ENCODE measurements at regions not wholly inside any gene's neighbourhood (a gene's known extent, or its start where the extent isn't known, plus 50 kb on each side); places are given as distances from the start of the nearest gene placed in this dataset.

- Histone ChIP-seq H3K4me3 (no peak overlapping the region), H3K79me2 (ENCODE audit: insufficient read depth) (no peaks in the 10 kb centered on the region), H3K4me2 (ENCODE audit: unreplicated experiment) (no peak overlapping the region), H3K36me3 (ENCODE audit: low read depth) (no peaks in the 10 kb centered on the region), H3K9me2 (ENCODE audit: insufficient read depth) (no peaks in the 10 kb centered on the region), H3K27ac (no peak overlapping the region), H3K4me1 (ENCODE audit: insufficient read depth) (no peaks in the 10 kb centered on the region; the same call in 1 of the 2 replicates), H3K9me3 (ENCODE audit: low read depth) (no peaks in the 10 kb centered on the region), H2AFZ (no peak overlapping the region), H3K27me3 (replicated peaks; ENCODE audit: insufficient read depth) (no peaks in the 10 kb centered on the region), H3F3A (ENCODE audit: insufficient read depth) (no peaks in the 10 kb centered on the region), H3K9ac (no peak overlapping the region), H4K20me1 (ENCODE audit: insufficient read depth) (no peaks in the 10 kb centered on the region)
- TF ChIP-seq EZH2 (IDR thresholded peaks at IDR 0.05; ENCODE audit: insufficient read depth, poor library complexity, severe bottlenecking), result no peak
- TF ChIP-seq EZH2phosphoT487 (IDR thresholded peaks at IDR 0.05; ENCODE audit: insufficient read depth, low read depth), result no peak
- in situ Hi-C loops (cut with MboI), result no loop called here
- 13 to 35% methylated on average over 1 of the region's 1 CpG for WGBS, 2 experiments (ENCODE audit: low coverage in 1 of 2, low lambda C conversion rate in 2 of 2, missing lambda C conversion rate in 2 of 2)
- DNase-seq, result no peak
Measured at GRCh38 chr4:31078661-31079060, 358.5 kb downstream of the PCDH7 start.

GRCh38 chr4:31080887-31081286 lies 360.7 kb downstream of the PCDH7 start:
- TF ChIP-seq EZH2phosphoT487 (IDR thresholded peaks at IDR 0.05; ENCODE audit: insufficient read depth, low read depth), result no peak
- no peak for TF ChIP-seq EZH2 (IDR thresholded peaks at IDR 0.05; ENCODE audit: insufficient read depth, poor library complexity, severe bottlenecking)
- Histone ChIP-seq H4K20me1 (ENCODE audit: insufficient read depth) (no peaks in the 10 kb centered on the region), H3K36me3 (ENCODE audit: low read depth) (no peaks in the 10 kb centered on the region), H3K4me2 (ENCODE audit: unreplicated experiment) (peak overlapping the region; percentile 12), H2AFZ (no peak overlapping the region), H3K4me3 (no peak overlapping the region), H3K27me3 (replicated peaks; ENCODE audit: insufficient read depth) (no peaks in the 10 kb centered on the region), H3K9ac (no peak overlapping the region), H3K9me2 (ENCODE audit: insufficient read depth) (no peaks in the 10 kb centered on the region), H3K4me1 (ENCODE audit: insufficient read depth) (no peaks in the 10 kb centered on the region; the same call in 1 of the 2 replicates), H3F3A (ENCODE audit: insufficient read depth) (no peaks in the 10 kb centered on the region), H3K9me3 (ENCODE audit: low read depth) (no peaks in the 10 kb centered on the region), H3K27ac (no peak overlapping the region), H3K79me2 (ENCODE audit: insufficient read depth) (no peaks in the 10 kb centered on the region)
- no peak for DNase-seq
- 26 to 35% methylated on average over 3 of the region's 3 CpGs for WGBS, 2 experiments (ENCODE audit: low coverage in 1 of 2, low lambda C conversion rate in 2 of 2, missing lambda C conversion rate in 2 of 2)
- in situ Hi-C loops (cut with MboI), result no loop called here

- Histone ChIP-seq H3K27ac (no peak overlapping the region), H3K27me3 (replicated peaks; ENCODE audit: insufficient read depth) (no peaks in the 10 kb centered on the region), H3F3A (ENCODE audit: insufficient read depth) (no peaks in the 10 kb centered on the region), H4K20me1 (ENCODE audit: insufficient read depth) (no peaks in the 10 kb centered on the region), H3K9me2 (ENCODE audit: insufficient read depth) (no peaks in the 10 kb centered on the region), H2AFZ (no peak overlapping the region), H3K9me3 (ENCODE audit: low read depth) (no peaks in the 10 kb centered on the region), H3K4me2 (ENCODE audit: unreplicated experiment) (peak overlapping the region; percentile 12), H3K9ac (no peak overlapping the region), H3K36me3 (ENCODE audit: low read depth) (no peaks in the 10 kb centered on the region), H3K79me2 (ENCODE audit: insufficient read depth) (no peaks in the 10 kb centered on the region), H3K4me3 (no peak overlapping the region), H3K4me1 (ENCODE audit: insufficient read depth) (no peaks in the 10 kb centered on the region; the same call in 1 of the 2 replicates)
- in situ Hi-C loops (cut with MboI), result no loop called here
- peak; percentile 23 for DNase-seq
- TF ChIP-seq EZH2phosphoT487 (IDR thresholded peaks at IDR 0.05; ENCODE audit: insufficient read depth, low read depth), result no peak
- TF ChIP-seq EZH2 (IDR thresholded peaks at IDR 0.05; ENCODE audit: insufficient read depth, poor library complexity, severe bottlenecking), result no peak
Measured at GRCh38 chr4:31081366-31081765, 361.2 kb downstream of the PCDH7 start.

DNA sequence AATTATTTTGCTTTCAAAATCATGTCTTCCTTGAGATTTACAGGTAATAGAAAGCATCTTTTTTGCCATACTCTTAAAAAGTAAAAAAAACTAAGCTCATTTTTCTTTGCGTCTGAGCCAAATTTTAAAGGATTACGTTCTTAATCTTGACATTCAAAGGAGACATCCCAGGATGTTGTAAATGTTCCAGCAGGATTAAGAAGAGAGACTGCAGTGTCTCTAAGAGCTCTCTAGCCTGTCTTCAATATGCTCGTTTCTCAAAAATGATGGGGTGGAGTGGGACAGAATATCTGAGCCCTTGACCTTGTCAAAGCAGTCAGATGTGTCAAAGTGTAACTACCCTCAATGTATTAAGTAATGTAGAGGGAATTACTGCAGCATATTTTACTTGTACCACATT lies 363.3 kb downstream of the PCDH7 start:
- H3K9ac ChIP-seq, result no peak overlapping the region
- no peaks in the 10 kb centered on the region; the same call in 1 of the 2 replicates for H3K4me1 ChIP-seq (ENCODE audit: insufficient read depth)
- in situ Hi-C loops (cut with MboI), result no loop called here
- WGBS, 2 experiments (ENCODE audit: low coverage in 1 of 2, low lambda C conversion rate in 2 of 2, missing lambda C conversion rate in 2 of 2), result 10 to 13% methylated on average over 3 of the region's 3 CpGs
- H3K4me2 ChIP-seq (ENCODE audit: unreplicated experiment), result no peak overlapping the region
- no peak overlapping the region for H3K4me3 ChIP-seq
- no peaks in the 10 kb centered on the region for H3K79me2 ChIP-seq (ENCODE audit: insufficient read depth)
- no peaks in the 10 kb centered on the region for H3F3A ChIP-seq (ENCODE audit: insufficient read depth)
- H3K27me3 ChIP-seq (replicated peaks; ENCODE audit: insufficient read depth), result no peaks in the 10 kb centered on the region
- H4K20me1 ChIP-seq (ENCODE audit: insufficient read depth), result no peaks in the 10 kb centered on the region
- TF ChIP-seq EZH2 (IDR thresholded peaks at IDR 0.05; ENCODE audit: insufficient read depth, poor library complexity, severe bottlenecking) (no peak), EZH2phosphoT487 (IDR thresholded peaks at IDR 0.05; ENCODE audit: insufficient read depth, low read depth) (no peak)
- H3K9me3 ChIP-seq (ENCODE audit: low read depth), result no peaks in the 10 kb centered on the region
- no peaks in the 10 kb centered on the region for H3K9me2 ChIP-seq (ENCODE audit: insufficient read depth)
- no peak for DNase-seq
- H2AFZ ChIP-seq, result no peak overlapping the region
- no peak overlapping the region for H3K27ac ChIP-seq
- H3K36me3 ChIP-seq (ENCODE audit: low read depth), result no peaks in the 10 kb centered on the region

GRCh38 chr4:31084806-31085416 lies 364.7 kb downstream of the PCDH7 start:
- H3K4me1 ChIP-seq (ENCODE audit: insufficient read depth), result no peaks in the 10 kb centered on the region; the same call in 1 of the 2 replicates
- no peaks in the 10 kb centered on the region for H4K20me1 ChIP-seq (ENCODE audit: insufficient read depth)
- no peak overlapping the region for H2AFZ ChIP-seq
- DNase-seq, result no peak
- H3K27ac ChIP-seq, result no peak overlapping the region
- H3K4me3 ChIP-seq, result no peak overlapping the region
- H3K9me3 ChIP-seq (ENCODE audit: low read depth), result no peaks in the 10 kb centered on the region
- no peaks in the 10 kb centered on the region for H3F3A ChIP-seq (ENCODE audit: insufficient read depth)
- no peaks in the 10 kb centered on the region for H3K9me2 ChIP-seq (ENCODE audit: insufficient read depth)
- H3K4me2 ChIP-seq (ENCODE audit: unreplicated experiment), result no peak overlapping the region
- no peaks in the 10 kb centered on the region for H3K79me2 ChIP-seq (ENCODE audit: insufficient read depth)
- in situ Hi-C loops (cut with MboI), result no loop called here
- H3K27me3 ChIP-seq (replicated peaks; ENCODE audit: insufficient read depth), result no peaks in the 10 kb centered on the region
- TF ChIP-seq EZH2phosphoT487 (IDR thresholded peaks at IDR 0.05; ENCODE audit: insufficient read depth, low read depth), result no peak
- no peak overlapping the region for H3K9ac ChIP-seq
- H3K36me3 ChIP-seq (ENCODE audit: low read depth), result no peaks in the 10 kb centered on the region
- WGBS, 2 experiments (ENCODE audit: low coverage in 1 of 2, low lambda C conversion rate in 2 of 2, missing lambda C conversion rate in 2 of 2), result 39 to 42% methylated on average over 9 of the region's 9 CpGs
